ENCODE measurements at regions not wholly inside any gene's neighbourhood (a gene's known extent, or its start where the extent isn't known, plus 50 kb on each side); places are given as distances from the start of the nearest gene placed in this dataset.

- H3K27ac ChIP-seq (ENCODE audit: low read depth, low read length), result no peak overlapping the region
- no peaks in the 10 kb centered on the region for H3K27me3 ChIP-seq (ENCODE audit: insufficient read depth, low read length)
- H3K9me3 ChIP-seq (ENCODE audit: insufficient read depth, low read depth, low read length), result no peaks in the 10 kb centered on the region
- peaks cover 3% of the 10 kb centered on the region; the same call in 1 of the 2 replicates for H3K4me1 ChIP-seq (ENCODE audit: insufficient read depth, low read length)
- no peak overlapping the region for H3K4me3 ChIP-seq (ENCODE audit: low read length)
- no peaks in the 10 kb centered on the region for H3K36me3 ChIP-seq (ENCODE audit: insufficient read depth, low read length)
- no peak overlapping the region for H3K9ac ChIP-seq (ENCODE audit: low read depth, low read length)
- 95% methylated on average over 5 of the region's 5 CpGs for WGBS
Measured at GRCh38 chr13:22276616-22277015, 605.7 kb downstream of the FGF9 start.

- no peaks in the 10 kb centered on the region for H3K9me3 ChIP-seq (ENCODE audit: insufficient read depth, low read depth, low read length)
- H3K27ac ChIP-seq (ENCODE audit: low read depth, low read length), result no peak overlapping the region
- no peaks in the 10 kb centered on the region for H3K4me1 ChIP-seq (ENCODE audit: insufficient read depth, low read length)
- H3K4me3 ChIP-seq (ENCODE audit: low read length), result no peak overlapping the region
- no peaks in the 10 kb centered on the region for H3K27me3 ChIP-seq (ENCODE audit: insufficient read depth, low read length)
- H3K36me3 ChIP-seq (ENCODE audit: insufficient read depth, low read length), result no peaks in the 10 kb centered on the region
- WGBS, result 75% methylated on average over 3 of the region's 5 CpGs
- H3K9ac ChIP-seq (ENCODE audit: low read depth, low read length), result no peak overlapping the region
Measured at GRCh38 chr13:22278336-22278929, 607.6 kb downstream of the FGF9 start.

GRCh38 chr13:22285867-22286266, 615.0 kb downstream of the FGF9 start:
- Histone ChIP-seq H3K27ac (ENCODE audit: low read depth, low read length) (no peak overlapping the region), H3K36me3 (ENCODE audit: insufficient read depth, low read length) (no peaks in the 10 kb centered on the region), H3K27me3 (ENCODE audit: insufficient read depth, low read length) (no peaks in the 10 kb centered on the region), H3K9me3 (ENCODE audit: insufficient read depth, low read depth, low read length) (no peaks in the 10 kb centered on the region), H3K4me1 (ENCODE audit: insufficient read depth, low read length) (no peaks in the 10 kb centered on the region), H3K9ac (ENCODE audit: low read depth, low read length) (no peak overlapping the region), H3K4me3 (ENCODE audit: low read length) (no peak overlapping the region)
- 90% methylated on average over 4 of the region's 4 CpGs for WGBS

- 80% methylated on average over 4 of the region's 4 CpGs for WGBS
- H3K4me1 ChIP-seq (ENCODE audit: insufficient read depth, low read length), result no peaks in the 10 kb centered on the region
- H3K27ac ChIP-seq (ENCODE audit: low read depth, low read length), result no peak overlapping the region
- H3K27me3 ChIP-seq (ENCODE audit: insufficient read depth, low read length), result no peaks in the 10 kb centered on the region
- no peak overlapping the region for H3K4me3 ChIP-seq (ENCODE audit: low read length)
- no peaks in the 10 kb centered on the region for H3K9me3 ChIP-seq (ENCODE audit: insufficient read depth, low read depth, low read length)
- no peak overlapping the region for H3K9ac ChIP-seq (ENCODE audit: low read depth, low read length)
- no peaks in the 10 kb centered on the region for H3K36me3 ChIP-seq (ENCODE audit: insufficient read depth, low read length)
Measured at GRCh38 chr13:22286338-22286737, 615.5 kb downstream of the FGF9 start.

- H3K36me3 ChIP-seq (ENCODE audit: insufficient read depth, low read length), result no peaks in the 10 kb centered on the region
- no peak overlapping the region for H3K9ac ChIP-seq (ENCODE audit: low read depth, low read length)
- no peak overlapping the region for H3K27ac ChIP-seq (ENCODE audit: low read depth, low read length)
- no peaks in the 10 kb centered on the region for H3K27me3 ChIP-seq (ENCODE audit: insufficient read depth, low read length)
- H3K9me3 ChIP-seq (ENCODE audit: insufficient read depth, low read depth, low read length), result no peaks in the 10 kb centered on the region
- no peak overlapping the region for H3K4me3 ChIP-seq (ENCODE audit: low read length)
- WGBS, result 96% methylated on average over 6 of the region's 6 CpGs
- no peaks in the 10 kb centered on the region for H3K4me1 ChIP-seq (ENCODE audit: insufficient read depth, low read length)
Measured at GRCh38 chr13:22287343-22287920, 616.6 kb downstream of the FGF9 start.

DNA sequence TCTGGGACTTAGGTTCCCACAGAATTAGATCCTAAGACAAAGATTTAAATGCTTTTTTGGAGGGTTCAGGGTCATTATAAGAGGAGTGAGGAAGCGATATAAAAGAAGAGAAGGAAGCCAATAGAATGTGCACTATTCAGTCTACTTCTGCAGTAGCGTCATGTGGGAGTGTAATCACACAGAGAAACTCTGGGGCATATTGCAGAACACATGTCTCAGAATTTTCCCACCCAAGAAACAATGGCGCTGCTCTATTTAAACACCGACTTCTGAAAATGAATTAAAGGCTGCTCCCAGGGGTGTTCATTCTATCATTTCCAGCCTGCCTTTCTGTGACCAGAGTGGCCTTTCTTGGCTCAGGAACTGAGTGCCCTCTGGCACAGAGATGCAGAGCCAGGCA, 617.6 kb downstream of the FGF9 start:
- Histone ChIP-seq H3K36me3 (ENCODE audit: insufficient read depth, low read length) (no peaks in the 10 kb centered on the region), H3K27me3 (ENCODE audit: insufficient read depth, low read length) (no peaks in the 10 kb centered on the region), H3K9ac (ENCODE audit: low read depth, low read length) (no peak overlapping the region), H3K4me3 (ENCODE audit: low read length) (no peak overlapping the region), H3K4me1 (ENCODE audit: insufficient read depth, low read length) (no peaks in the 10 kb centered on the region), H3K9me3 (ENCODE audit: insufficient read depth, low read depth, low read length) (no peaks in the 10 kb centered on the region), H3K27ac (ENCODE audit: low read depth, low read length) (no peak overlapping the region)
- 97% methylated on average over 4 of the region's 4 CpGs for WGBS

DNA sequence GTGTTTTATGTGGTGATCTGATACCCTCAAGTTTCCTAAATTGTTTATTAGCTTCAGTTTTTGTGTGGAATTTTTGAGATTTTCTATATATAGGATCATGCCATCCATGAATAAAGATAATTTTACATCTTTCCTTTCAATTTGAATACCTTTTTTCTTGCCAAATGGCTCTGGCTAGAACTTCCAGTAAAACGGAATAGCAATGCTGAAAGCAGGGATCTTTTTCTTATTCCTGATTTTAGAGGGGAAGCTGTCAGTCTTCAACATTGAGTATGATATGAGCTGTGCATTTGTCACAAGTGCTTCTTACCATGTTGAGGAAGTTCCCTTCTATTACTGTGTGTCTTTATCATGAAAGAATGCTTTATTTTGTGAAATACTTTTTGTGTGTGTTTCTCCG, 618.8 kb downstream of the FGF9 start:
- Histone ChIP-seq H3K9ac (ENCODE audit: low read depth, low read length) (no peak overlapping the region), H3K27me3 (ENCODE audit: insufficient read depth, low read length) (no peaks in the 10 kb centered on the region)
- WGBS, result 95% methylated on average over 1 of the region's 2 CpGs

GRCh38 chr13:22298530-22298929, 627.7 kb downstream of the FGF9 start:
- Histone ChIP-seq H3K27me3 (ENCODE audit: insufficient read depth, low read length) (no peaks in the 10 kb centered on the region), H3K4me3 (ENCODE audit: low read length) (no peak overlapping the region), H3K9ac (ENCODE audit: low read depth, low read length) (no peak overlapping the region), H3K36me3 (ENCODE audit: insufficient read depth, low read length) (no peaks in the 10 kb centered on the region), H3K9me3 (ENCODE audit: insufficient read depth, low read depth, low read length) (peaks cover 31% of the 10 kb centered on the region; the same call in 1 of the 2 replicates), H3K27ac (ENCODE audit: low read depth, low read length) (no peak overlapping the region), H3K4me1 (ENCODE audit: insufficient read depth, low read length) (no peaks in the 10 kb centered on the region)
- 82% methylated on average over 3 of the region's 3 CpGs for WGBS

More for the DNA sequence above, 618.8 kb downstream of the FGF9 start:
- H3K4me3 ChIP-seq (ENCODE audit: low read length), result no peak overlapping the region
- no peaks in the 10 kb centered on the region for H3K36me3 ChIP-seq (ENCODE audit: insufficient read depth, low read length)
- no peak overlapping the region for H3K27ac ChIP-seq (ENCODE audit: low read depth, low read length)
- H3K4me1 ChIP-seq (ENCODE audit: insufficient read depth, low read length), result no peaks in the 10 kb centered on the region
- H3K9me3 ChIP-seq (ENCODE audit: insufficient read depth, low read depth, low read length), result no peaks in the 10 kb centered on the region

DNA sequence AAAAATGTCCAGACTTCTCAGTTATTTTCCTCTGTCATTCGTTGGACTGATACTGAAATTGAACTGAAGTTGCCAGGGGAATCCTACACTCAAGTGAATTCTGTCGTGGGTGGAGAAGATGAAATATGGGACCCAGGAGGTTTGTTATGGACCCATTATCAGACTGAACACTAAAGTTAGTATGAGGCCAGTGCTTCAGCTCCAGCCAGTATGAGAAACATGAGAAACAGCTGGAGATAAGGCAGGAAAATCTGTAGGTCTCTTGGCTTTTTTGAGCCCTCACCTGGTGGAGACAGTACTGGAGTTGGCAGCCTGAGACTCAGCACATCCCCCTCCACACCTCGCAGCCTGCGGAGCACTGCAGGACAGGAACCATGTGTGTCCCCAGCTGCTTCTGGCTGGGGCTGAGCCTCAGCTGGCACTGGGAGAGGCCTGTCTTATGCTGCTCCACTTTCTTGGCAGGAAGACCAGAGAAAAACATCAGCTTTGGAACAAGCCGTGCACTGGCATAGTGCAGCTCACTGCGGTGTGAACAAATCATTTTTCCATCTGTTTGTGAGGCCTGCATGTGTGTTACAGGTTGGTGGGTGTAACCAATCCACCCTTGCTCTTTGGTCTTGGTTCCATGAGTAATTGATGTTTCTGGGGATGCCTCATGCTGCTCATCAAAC, 641.0 kb downstream of the FGF9 start:
- H3K9ac ChIP-seq (ENCODE audit: low read depth, low read length), result no peak overlapping the region
- H3K4me1 ChIP-seq (ENCODE audit: insufficient read depth, low read length), result no peaks in the 10 kb centered on the region
- no peaks in the 10 kb centered on the region for H3K27me3 ChIP-seq (ENCODE audit: insufficient read depth, low read length)
- WGBS, result 93% methylated on average over 6 of the region's 6 CpGs
- no peak overlapping the region for H3K4me3 ChIP-seq (ENCODE audit: low read length)
- H3K36me3 ChIP-seq (ENCODE audit: insufficient read depth, low read length), result no peaks in the 10 kb centered on the region
- no peak overlapping the region for H3K27ac ChIP-seq (ENCODE audit: low read depth, low read length)
- 0 out of 2 replicates have a peak, but pooled peaks cover 6% of the 10 kb centered on the region for H3K9me3 ChIP-seq (ENCODE audit: insufficient read depth, low read depth, low read length)

GRCh38 chr13:22312405-22312803, 641.5 kb downstream of the FGF9 start:
- WGBS, result 93% methylated on average over 2 of the region's 2 CpGs
- Histone ChIP-seq H3K36me3 (ENCODE audit: insufficient read depth, low read length) (no peaks in the 10 kb centered on the region), H3K4me3 (ENCODE audit: low read length) (no peak overlapping the region), H3K27me3 (ENCODE audit: insufficient read depth, low read length) (no peaks in the 10 kb centered on the region), H3K27ac (ENCODE audit: low read depth, low read length) (no peak overlapping the region), H3K9ac (ENCODE audit: low read depth, low read length) (no peak overlapping the region), H3K4me1 (ENCODE audit: insufficient read depth, low read length) (no peaks in the 10 kb centered on the region), H3K9me3 (ENCODE audit: insufficient read depth, low read depth, low read length) (0 out of 2 replicates have a peak, but pooled peaks cover 6% of the 10 kb centered on the region)

GRCh38 chr13:22316494-22317025, 645.7 kb downstream of the FGF9 start:
- 93% methylated on average over 7 of the region's 8 CpGs for WGBS
- Histone ChIP-seq H3K9me3 (ENCODE audit: insufficient read depth, low read depth, low read length) (0 out of 2 replicates have a peak, but pooled peaks cover 6% of the 10 kb centered on the region), H3K27me3 (ENCODE audit: insufficient read depth, low read length) (no peaks in the 10 kb centered on the region), H3K4me1 (ENCODE audit: insufficient read depth, low read length) (no peaks in the 10 kb centered on the region), H3K36me3 (ENCODE audit: insufficient read depth, low read length) (no peaks in the 10 kb centered on the region), H3K4me3 (ENCODE audit: low read length) (no peak overlapping the region), H3K9ac (ENCODE audit: low read depth, low read length) (no peak overlapping the region), H3K27ac (ENCODE audit: low read depth, low read length) (no peak overlapping the region)
